ENCODE measurements at regions not wholly inside any gene's neighbourhood (a gene's known extent, or its start where the extent isn't known, plus 50 kb on each side); places are given as distances from the start of the nearest gene placed in this dataset.

DNA sequence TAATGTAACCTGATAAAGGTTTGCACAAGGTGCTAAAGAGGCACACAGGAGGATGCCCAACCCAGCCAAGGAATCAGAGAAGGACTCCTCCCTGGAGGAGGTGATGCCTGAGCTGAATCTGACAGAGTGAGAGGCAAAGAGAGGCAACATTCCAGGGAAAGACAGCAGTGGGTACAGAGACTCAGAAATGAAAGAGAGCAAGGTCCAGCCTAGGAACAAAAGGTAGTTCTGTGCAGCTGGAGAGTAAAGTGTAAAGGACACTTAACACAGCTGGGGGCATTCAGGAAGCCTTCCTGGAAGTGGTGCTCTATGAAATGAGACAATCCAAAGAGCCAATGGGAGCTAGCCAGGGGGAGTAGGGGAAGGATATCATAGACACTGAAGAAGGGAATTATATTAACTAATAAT lies 181.0 kb upstream of the GLI2 start:
- DNase-seq, result no peak

DNA sequence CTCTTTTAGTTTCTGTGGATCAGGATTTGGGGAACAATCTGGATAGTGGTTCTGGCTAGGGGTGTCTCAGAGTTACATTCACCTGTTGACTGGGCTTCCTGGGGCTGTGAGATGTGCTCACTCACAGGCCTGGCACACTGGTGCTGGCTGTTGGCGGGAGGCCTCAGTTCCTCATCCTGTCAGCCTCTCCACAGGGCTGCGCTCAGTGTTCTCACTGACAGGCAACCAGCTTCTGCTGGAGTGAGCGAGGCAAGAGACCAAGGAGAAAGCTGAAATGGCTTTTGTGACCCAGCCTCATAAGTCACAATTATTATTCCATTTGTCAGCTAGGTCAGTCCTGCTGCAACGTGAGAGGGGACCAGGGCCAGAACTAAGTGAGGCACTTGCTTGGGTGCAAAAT lies 180.6 kb upstream of the GLI2 start:
- DNase-seq, result no peak

GRCh38 chr2:120556911-120557310 lies 178.8 kb upstream of the GLI2 start:
- DNase-seq, result no peak

DNA sequence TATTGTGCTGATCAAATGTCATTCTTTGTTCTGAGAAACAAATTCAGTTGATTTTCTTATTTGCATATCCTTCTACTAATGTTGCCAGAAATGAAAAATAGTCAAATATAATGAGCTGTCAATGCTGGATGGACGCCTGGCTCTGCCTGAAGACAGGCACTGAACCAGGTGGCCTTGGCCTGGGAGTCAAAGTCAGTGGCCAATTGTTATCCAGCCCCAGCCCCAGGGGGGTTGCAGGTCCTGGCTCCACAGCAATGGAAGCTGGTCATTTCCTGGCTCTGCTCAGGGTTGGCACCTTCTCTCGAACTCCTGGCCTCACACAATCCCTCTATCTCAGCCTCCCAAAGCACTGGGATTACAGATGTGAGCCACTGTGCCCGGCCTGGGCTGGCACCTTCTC lies 176.8 kb upstream of the GLI2 start:
- no peak for DNase-seq

DNA sequence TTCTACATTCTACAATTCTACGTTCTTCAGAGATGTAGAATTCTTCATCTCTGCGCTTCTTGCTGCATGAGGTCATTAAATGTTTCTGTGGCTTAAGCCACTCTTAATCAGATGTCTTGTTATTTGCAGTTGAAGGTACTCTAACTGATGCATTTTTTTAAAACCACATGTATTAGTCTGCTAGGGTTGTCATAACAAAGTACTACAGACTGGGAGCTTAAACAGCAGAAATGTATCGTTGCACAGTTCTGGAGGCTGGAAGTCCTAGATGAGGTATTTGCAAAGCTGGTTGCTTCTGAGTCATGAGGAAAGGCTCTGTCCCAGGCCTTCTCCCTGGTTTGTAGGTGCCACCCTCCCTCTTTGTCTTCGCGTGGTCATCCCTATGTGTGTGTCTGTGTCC lies 176.3 kb upstream of the GLI2 start:
- DNase-seq, result no peak

GRCh38 chr2:120560330-120560729 lies 175.3 kb upstream of the GLI2 start:
- DNase-seq, result no peak

DNA sequence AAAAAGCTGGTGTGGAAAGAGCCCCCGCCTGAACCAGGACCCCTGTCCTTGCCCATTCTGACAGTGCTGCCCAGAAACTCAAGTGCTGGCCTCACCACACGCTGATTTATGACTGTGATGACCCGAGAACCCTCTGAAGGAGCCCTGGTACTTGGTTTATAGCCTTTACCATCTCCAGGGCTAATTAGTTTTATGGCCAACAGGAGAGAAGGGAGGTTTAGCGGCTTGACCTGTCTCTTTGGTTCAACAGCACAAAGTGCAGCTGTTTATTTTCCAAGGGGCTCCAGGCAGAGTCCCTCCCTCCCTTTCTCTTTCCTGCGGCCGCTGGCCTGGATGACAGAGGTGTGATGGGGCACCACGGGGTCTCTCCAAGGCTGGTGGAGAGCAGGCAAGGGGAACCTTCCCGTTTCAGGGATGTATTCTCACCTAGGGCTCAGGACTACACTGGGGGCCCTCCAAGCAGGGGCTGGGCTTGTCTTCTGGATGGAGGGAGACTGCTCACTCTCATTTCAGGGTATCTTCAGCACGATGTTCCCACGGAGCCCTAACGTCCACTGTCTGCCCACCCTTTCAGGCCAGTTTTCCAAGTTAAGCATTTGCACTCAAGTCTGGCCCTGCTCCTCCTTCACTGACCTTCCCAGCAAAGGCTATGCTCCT lies 174.2 kb upstream of the GLI2 start:
- DNase-seq, result no peak

DNA sequence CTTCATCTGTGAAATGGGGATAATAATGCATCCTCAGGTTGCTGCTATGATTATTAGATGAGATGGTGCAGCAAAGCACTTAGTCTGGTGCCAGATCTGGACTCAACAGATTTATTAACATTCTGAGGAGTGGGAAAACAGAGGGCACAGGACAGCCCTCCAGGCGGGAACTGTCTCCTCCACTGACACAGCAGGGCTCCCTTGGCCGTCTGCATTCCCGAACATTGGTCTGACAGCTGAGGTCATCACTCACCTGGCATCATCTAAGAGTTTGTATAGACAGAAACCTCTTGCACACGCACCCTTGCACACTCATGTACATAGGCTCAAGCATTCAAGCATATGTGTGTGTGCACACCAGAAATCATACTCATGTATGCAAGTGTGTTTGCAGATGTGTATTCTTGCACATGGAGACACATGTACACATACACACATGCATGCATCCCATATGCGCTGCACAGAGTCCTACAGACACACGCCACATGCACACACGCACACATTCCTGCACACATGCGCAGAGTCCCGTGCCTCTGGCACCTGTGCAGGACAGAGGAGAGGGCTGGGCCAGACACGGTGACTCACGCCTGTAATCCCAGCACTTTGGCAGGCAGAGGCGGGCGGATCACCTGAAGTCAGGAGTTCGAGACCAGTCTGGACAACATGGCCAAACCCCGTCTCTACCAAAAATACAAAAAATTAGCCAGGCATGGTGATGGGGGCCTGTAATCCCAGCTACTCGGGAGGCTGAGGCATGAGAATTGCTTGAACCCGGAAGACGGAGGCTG lies 173.3 kb upstream of the GLI2 start:
- no peak for DNase-seq

GRCh38 chr2:120563616-120564015 lies 172.1 kb upstream of the GLI2 start:
- no peak for DNase-seq

DNA sequence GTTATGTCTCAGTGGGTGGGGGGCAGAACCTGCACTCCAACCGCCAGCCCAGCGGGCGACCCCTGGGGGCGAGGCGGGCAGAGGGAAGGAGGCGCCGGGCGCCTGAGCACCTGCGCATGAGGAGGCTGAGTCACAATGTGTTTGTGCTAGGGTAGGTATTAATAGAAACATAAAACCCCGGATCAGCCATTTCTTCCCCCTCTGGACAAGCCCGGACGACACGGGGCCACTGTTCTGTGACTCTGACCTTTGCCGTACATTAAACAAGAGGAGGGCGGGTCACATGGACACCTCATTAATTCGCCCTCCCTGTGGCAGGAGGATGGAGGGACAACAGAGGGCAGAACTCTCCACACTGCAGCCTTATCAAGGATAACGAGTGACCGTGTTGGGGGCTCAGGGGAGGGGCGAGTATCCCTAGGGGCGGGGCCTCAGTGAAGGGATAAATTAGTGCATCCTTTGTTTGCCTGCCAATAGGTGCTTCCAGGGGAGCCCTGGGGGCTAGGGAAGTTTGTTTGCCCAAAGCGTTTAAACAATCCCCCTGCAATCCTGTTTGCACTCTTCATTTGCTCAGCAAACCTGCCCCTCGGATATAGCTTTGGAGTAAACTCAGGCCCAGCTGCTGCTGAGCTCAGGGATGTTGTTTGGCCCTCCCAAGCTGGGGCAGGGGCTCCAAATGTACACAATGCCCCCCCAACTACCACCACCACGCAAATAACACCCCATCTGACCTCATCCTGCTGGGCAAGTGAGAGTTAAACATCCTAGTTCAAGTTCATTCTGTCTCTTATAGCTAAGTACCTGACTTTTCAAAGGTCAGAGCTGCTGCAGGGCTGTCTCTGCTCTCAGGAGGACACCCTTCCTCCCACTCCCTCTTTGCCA lies 171.2 kb upstream of the GLI2 start:
- no peak for DNase-seq

- no peak for DNase-seq
These were observed 170.6 kb upstream of the GLI2 start for GRCh38 chr2:120565095-120565460.

GRCh38 chr2:120565929-120566328 lies 169.7 kb upstream of the GLI2 start:
- DNase-seq, result no peak

GRCh38 chr2:120566331-120567035 lies 169.2 kb upstream of the GLI2 start:
- no peak for DNase-seq

DNA sequence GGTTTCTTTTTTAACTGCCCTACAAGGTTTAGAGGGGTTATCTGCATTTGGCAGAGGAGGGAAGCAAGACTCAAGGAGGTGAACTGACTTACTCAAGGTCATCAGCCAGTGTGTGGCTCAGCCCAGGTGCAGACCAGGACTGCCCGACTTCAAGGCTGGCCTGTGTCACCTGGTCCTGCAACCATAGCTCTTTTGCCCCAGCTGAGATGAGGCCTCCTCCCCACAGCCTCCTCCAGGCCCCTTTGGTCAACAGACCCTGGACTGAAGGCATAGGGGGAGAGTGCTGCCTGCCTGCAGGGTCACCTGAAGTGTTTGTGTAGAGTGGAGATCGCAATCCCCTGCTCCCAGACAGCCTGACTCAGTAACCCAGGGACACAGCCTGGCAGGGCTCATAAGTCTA lies 168.5 kb upstream of the GLI2 start:
- no peak for DNase-seq

DNA sequence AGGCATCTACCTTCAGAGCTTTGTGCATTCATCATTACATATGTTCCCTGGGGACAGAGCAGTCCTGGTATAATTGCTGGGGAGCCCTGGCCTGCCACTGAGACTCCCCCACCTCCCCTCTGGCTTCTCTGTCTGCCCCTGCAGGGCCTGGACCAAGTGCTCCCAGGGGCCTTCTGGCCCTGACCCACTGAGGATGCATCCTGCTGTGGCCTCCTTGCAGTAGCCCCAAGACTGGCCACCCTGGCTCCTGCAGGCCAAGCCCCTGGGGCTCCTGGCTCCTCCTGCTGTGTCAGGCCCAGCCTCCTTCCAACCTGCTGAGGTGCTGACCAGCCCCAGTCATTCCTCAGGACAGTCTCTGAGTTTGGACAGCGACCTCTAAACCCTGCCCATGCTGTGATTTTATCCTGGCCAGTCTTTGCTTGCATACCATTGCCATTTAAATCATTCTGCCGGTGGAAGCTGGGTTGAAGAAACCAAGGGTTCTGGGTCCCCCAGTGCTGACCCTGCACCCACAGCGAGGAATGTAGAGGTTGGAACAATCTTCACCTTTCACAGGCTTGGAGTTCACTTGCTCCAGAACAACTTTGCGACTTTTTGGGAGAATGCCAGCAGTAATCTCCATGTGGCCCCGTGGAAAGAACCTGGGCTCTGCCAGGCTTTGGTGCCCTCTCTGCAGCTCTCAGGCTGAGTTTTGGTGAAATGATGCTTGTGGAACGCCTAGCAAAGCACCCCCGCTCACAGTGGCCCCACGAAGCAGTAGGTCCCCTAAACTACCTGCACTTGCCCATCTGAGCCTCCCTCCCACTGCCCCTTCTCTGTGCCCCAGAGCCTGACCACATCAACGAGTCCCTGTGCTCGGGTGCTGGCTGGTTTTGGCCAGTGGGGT lies 167.3 kb upstream of the GLI2 start:
- DNase-seq, result no peak

DNA sequence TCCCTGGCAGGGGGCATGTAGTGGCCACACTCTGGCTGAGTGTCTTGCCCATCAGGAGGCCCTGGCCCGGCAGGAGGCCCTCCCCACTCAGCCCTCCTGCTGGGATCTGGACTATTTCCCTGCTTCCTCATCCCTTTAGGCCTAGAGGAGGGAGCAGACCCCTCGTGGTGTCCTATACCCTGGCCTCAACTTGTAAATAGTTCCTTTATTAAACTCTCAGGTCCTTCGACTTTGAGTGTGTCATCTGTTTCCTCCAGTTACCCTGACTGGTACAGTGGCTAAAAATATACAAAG lies 166.7 kb upstream of the GLI2 start:
- DNase-seq, result no peak

DNA sequence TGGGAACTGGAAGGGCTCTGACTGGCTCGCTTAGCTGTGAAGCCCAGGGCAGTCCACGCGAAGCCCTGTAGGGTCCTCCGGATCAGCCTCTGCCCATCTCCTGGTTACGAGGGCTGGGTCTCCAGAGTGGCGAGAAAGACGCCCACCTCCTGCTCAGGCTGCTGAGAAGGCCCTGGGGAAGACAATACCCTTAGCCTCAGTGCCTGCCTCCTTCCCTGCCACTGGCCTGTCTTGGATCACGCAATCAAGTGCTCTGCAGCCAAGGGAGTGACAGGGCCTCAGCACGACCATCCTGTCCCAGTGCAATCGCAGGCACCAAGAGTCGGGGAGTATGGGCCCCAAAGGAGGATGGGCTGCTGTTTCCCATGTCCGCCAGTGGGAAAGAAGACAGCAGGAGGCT lies 165.7 kb upstream of the GLI2 start:
- no peak for DNase-seq

DNA sequence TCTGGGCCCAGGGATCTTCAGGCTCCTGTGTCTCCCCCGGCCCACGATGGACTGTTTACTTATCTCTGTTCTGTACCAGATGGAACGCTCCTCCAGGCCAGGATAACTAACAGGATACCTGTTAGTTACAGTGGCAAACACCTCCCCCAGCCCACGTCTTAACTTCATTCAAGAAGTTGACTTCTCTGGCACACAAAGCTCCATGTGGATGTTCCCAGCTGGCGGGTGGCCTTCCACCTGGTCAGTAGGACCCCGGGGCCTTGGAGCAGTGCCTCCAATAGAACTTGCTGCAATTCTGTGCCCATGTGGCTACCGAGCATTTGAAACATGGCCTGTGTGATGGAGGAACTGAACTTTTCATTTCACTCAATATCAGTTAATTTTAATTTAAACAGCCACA lies 165.1 kb upstream of the GLI2 start:
- no peak for DNase-seq

DNA sequence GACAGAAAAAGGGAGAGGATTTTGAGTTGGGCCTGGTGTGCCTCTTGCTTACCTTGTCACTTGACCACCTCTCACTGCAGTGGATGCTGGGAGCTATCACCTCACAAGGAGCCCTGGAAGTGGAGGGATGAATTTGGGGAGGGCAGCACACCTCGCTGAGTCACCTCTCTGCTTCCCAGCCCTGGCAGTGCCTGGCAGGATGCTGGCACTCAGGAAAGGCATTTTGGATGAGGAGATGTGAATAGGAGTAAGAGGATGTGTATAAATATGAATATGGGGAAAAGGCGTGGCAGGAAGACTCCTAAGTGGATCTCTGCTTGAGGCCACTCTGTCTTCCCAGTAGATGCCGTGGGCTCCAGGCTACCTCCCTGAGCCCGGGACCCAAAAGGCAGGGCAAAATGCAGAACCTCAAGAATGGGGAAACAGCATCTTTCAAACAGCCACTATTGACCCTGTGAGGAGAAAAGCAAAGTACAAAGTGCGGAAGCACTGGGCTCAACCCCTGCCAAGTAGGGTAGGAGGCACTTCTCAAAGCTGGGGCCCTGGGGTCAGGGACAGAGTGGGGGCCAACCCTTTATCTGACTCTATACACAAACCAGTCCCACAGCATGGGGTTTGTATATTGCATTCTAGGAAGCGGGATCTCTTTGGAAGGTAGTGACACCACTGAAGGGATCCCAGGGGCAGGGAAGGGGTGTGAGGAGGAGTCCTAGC lies 164.5 kb upstream of the GLI2 start:
- DNase-seq, result no peak

DNA sequence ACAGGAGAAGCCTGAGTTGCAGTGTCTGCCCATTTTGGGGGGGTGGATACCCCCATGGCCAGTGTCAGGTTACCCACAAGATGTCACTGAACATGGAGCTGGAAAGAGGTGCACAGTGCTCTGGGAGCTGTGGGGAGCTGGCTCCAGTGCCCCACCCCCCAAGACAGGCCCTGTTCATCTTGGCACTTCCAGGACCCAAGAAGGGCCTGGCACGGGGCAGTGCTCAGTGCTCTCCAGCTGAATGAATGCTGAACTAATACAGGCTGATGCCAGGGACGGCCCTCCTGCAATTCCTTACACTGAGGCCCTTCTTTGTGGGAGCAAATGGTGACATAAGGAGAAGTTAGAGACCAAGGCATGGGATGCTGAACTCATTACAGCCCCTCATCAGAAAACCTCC lies 163.4 kb upstream of the GLI2 start:
- no peak for DNase-seq

GRCh38 chr2:120574620-120575019 lies 161.0 kb upstream of the GLI2 start:
- no peak for DNase-seq

- no peak for DNase-seq
These were observed 159.7 kb upstream of the GLI2 start for GRCh38 chr2:120575966-120576365.
